ENCODE measurements at regions not wholly inside any gene's neighbourhood (a gene's known extent, or its start where the extent isn't known, plus 50 kb on each side); places are given as distances from the start of the nearest gene placed in this dataset.
"Not testable (repeated sequence)": the region's sequence is repeated elsewhere in the genome, so short reads cannot be mapped to it uniquely, and the experiment has no call there.

GRCh38 chr2:236376566-236377244, 112.5 kb upstream of the ASB18 start:
- no peak for DNase-seq

- no peak for DNase-seq
These were observed 115.9 kb upstream of the ASB18 start for GRCh38 chr2:236380051-236380612.

GRCh38 chr2:236381253-236381652, 117.0 kb upstream of the ASB18 start:
- DNase-seq = not testable (repeated sequence)

GRCh38 chr2:236389284-236390216, 125.3 kb upstream of the ASB18 start:
- not testable (repeated sequence) for DNase-seq

- DNase-seq = no peak
These were observed 128.9 kb upstream of the ASB18 start for GRCh38 chr2:236393101-236393500.

- no peak for DNase-seq
These were observed 129.4 kb upstream of the ASB18 start for GRCh38 chr2:236393581-236393980.

GRCh38 chr2:236394571-236394970, 130.4 kb upstream of the ASB18 start:
- no peak for DNase-seq

- no peak for DNase-seq
These were observed 130.9 kb upstream of the ASB18 start for GRCh38 chr2:236395067-236395466.

- DNase-seq = no peak
These were observed 132.7 kb upstream of the ASB18 start for GRCh38 chr2:236396818-236397350.

GRCh38 chr2:236397681-236398080, 133.5 kb upstream of the ASB18 start:
- no peak for DNase-seq

- no peak for DNase-seq
These were observed 135.2 kb upstream of the ASB18 start for GRCh38 chr2:236399409-236399808.

- no peak for DNase-seq
These were observed 135.9 kb upstream of the ASB18 start for GRCh38 chr2:236400046-236400574.

GRCh38 chr2:236400594-236401360, 136.6 kb upstream of the ASB18 start:
- no peak for DNase-seq

GRCh38 chr2:236402033-236402790, 138.0 kb upstream of the ASB18 start:
- no peak for DNase-seq

GRCh38 chr2:236403125-236403524, 138.9 kb upstream of the ASB18 start:
- no peak for DNase-seq

GRCh38 chr2:236403811-236404210, 139.6 kb upstream of the ASB18 start:
- no peak for DNase-seq

- no peak for DNase-seq
These were observed 140.1 kb upstream of the ASB18 start for GRCh38 chr2:236404346-236404745.

GRCh38 chr2:236405357-236405756, 141.2 kb upstream of the ASB18 start:
- no peak for DNase-seq

GRCh38 chr2:236408090-236408489, 143.9 kb upstream of the ASB18 start:
- DNase-seq = no peak

GRCh38 chr2:236408786-236409185, 144.6 kb upstream of the ASB18 start:
- DNase-seq = no peak

GRCh38 chr2:236415684-236416444, 151.7 kb upstream of the ASB18 start:
- DNase-seq = no peak

Measured in 8988T (cell line).